HG03469 (cell line): ENCODE measurements at regions not wholly inside any gene's neighbourhood (a gene's known extent, or its start where the extent isn't known, plus 50 kb on each side); places are given as distances from the start of the nearest gene placed in this dataset.

ENCODE experiments used
- ATAC-seq: cut with Tn5 transposase; IDR thresholded peaks from one replicate; pipeline ENCODE4 v1.9.1; 2021; ENCODE audit warnings: mild to moderate bottlenecking, moderate library complexity, moderate number of reproducible peaks; ENCODE audit not compliant: unreplicated experiment

- no peak for ATAC-seq
These were observed 438.2 kb upstream of the PCDH7 start for GRCh38 chr4:30281986-30282385.

- no peak for ATAC-seq
These were observed 436.8 kb upstream of the PCDH7 start for GRCh38 chr4:30283336-30283735.

DNA sequence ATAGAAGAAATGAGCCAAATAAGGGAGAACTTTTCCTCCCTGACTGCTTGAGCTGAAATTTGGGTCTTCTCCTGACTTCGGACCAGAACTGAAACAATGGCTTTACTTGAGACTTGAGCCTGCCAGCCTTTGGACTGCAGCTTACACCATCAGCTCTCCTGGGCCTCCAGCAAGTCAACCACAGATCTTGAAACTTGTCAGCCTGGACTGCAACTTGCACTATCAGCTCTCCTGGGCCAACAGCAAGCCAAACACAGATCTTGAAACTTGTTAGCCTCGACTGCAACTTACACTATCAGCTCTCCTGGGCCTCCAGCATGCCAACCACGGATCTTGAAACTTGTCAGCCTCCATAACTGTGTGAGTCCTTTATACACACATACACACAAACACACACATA lies 425.9 kb upstream of the PCDH7 start:
- ATAC-seq: no peak

- no peak for ATAC-seq
These were observed 424.5 kb upstream of the PCDH7 start for GRCh38 chr4:30295652-30296051.

DNA sequence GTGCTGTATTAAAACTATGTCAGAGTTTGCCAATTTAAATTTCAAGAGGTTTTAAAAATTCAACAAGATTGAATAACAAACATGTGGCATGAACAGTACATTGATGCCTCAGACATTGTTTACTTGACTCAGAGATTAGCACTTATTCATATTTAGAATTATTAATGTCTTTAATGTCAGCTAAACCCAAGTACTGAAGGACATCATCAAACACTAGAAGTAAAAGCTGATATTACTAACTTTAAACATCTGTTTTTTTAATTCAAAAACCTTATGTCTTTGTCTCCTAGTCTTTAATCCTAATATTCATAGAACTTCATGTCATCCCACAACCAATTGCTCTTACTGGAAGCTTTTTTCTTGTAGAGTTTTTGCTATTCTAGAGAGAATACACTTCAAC lies 406.2 kb upstream of the PCDH7 start:
- ATAC-seq: no peak

DNA sequence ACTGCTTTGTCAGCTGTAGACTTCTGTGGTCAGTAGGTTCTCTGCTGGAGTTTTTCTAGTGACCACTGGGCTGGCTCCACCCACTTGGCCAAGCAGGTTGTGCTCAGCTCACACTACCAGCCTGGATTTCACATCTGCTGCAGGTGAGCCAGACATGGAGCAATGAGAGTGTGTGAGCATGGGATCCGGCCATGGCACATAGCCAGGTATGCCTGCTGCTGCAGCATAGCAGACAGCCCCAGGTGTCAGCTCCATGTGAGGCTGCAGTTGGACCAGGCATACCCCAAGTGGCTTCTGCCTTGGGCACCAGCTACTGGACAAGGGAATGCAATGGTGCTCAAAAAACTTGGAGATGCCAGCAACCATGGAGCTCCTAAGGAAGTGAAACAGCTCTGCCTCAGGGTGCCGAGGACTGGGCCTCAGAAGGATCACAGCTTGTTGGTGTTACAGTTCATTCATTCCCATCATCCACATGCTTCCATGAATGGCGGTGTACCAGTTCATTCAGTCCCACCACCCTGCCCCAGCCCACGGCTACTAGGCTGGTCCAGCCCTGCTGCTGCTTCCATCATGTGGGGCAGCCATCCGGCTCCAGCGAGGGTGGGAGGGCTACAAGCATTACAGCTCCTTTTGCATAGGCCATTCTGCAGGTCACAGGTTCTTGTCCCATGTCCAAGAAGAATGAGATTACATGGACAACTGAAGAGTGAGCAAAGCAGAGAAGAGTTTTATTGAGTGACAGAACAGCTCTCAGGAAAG lies 389.1 kb upstream of the PCDH7 start:
- no peak for ATAC-seq

DNA sequence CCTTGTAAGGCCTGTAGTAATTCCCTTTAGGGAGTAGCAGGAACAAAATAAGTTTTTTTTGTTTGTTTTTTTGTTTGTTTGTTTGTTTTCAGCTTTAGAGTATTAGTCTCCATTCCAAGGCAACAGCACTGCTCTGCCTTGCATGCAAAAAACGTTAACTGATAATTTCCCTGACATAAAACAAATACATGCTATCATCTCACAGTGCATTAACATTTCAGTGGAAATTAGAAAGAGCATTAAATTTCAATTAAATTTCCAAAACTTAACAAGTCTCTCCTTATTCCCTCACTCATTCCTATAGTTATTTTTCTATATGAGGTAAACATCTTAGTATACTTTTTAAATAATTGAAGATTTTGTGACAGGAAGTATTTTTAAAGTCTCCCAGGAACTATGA lies 378.4 kb upstream of the PCDH7 start:
- ATAC-seq: no peak

GRCh38 chr4:30350288-30350687 lies 369.9 kb upstream of the PCDH7 start:
- ATAC-seq: no peak

DNA sequence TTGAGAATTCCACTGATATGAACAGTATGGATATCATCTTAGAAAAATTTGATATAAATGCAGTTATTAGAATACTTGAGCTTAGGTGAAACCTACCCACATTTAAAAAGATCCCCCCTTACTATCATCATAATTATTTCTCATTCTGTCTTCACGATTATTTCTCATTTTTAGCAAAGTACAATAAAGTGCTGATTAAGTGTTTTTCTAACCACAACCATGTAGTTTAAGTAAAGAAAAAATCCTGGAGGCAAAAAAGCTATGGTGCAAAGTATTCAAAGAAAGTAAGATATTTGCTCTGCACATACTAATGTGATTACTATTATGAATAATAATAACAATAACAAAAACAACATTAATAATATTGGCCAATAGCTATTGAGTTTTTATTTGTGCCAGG lies 365.6 kb upstream of the PCDH7 start:
- no peak for ATAC-seq

- no peak for ATAC-seq
These were observed 357.7 kb upstream of the PCDH7 start for GRCh38 chr4:30362436-30362835.

DNA sequence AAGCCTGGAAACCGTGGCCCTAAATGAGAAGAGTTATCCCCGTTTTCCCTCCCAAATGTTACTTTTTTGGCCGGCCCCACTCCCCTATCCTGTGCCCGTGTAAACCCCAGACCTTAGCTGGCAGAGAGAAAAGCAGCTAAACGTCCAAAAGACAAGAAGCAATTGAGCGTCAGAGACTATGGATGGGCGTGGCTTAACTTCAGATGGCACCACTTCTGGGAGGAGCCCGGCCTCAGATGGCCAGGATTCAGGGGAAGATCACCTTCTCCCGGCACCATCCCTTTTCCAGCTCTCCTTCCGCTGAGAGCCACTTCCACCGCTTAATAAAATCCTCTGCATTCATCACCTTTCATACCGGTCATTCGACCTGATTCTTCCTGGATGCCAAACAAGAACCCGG lies 350.1 kb upstream of the PCDH7 start:
- ATAC-seq: no peak

GRCh38 chr4:30380404-30380998 lies 339.7 kb upstream of the PCDH7 start:
- ATAC-seq: peak; percentile 82

DNA sequence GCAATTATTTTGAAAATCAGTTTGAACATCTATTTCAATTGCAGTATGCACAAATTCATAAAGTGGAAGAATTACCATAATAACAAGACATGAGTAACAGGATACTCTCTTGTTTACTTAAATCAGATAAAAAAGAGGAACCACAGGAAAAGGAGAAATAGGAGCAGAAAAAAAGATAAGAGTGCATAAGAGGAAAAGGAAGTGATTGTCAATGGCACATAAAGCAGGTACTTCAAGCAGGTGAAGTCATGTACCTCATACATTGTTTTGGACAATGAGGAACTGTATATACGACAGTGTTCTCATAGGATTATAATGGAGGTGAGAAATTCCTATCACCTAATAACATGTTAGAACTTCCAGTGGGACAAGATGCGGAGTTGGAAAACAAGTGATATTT lies 334.5 kb upstream of the PCDH7 start:
- ATAC-seq: no peak

DNA sequence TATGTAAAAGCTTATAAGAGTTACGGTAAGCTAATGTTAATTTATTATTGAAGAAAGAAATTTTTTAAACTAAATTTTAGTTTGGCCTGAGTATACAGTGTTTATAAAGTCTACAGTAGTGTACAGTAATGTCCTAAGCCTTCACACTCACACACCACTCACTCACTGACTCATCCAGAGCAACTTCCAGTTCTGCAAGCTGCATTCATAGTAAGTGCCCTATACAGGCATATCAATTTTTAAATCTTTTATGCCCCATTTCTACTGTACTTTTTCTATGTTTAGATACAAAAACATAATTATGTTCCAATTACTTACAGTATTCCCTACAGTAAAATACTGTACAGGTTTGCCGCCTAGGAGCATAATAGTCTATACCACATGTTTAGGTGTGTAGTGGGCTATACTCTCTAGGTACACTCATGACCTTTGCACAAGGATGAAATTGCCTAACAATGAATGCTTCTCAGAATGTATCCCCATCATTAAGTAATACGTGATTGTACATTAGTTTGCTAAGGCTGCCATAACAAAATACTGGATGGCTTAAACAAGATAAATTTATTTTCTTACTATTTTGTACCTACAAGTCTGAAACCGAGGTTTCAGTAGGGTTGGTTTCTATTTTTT lies 333.8 kb upstream of the PCDH7 start:
- ATAC-seq: no peak

GRCh38 chr4:30395902-30396301 lies 324.3 kb upstream of the PCDH7 start:
- ATAC-seq: no peak

DNA sequence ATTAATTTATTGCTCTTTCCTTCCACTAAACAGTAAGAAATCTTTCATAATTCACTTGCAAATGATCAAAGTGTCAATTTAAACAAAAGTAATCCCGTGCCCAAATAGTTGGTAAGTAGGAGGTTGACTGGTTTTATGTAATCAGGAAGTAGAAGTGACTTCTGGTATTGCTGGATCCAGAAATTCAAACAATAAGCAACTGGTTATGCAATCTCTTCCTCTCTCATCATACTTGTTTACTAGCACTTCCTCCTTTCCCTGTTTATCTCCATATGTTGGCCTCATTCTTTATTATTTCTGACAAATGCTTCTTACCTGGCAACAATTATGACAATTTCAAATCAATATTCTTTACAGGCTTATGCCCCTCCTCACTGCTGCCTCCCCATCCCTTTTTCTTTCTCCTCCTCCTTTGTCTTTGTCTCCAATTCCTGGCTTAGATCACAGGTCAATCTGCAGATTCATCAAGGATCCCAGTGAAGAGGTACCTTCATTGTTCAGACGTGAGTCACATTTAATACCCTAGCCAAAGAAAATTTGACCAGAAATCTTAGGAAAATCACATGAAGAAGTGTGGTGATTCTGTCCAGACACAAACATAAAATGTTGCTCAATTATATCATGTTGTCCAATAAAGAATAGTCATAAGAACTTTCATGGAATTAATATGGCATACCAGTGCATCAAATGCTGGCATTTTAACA lies 323.2 kb upstream of the PCDH7 start:
- no peak for ATAC-seq

- no peak for ATAC-seq
These were observed 320.7 kb upstream of the PCDH7 start for GRCh38 chr4:30399476-30399875.

GRCh38 chr4:30402276-30402675 lies 317.9 kb upstream of the PCDH7 start:
- ATAC-seq: no peak

DNA sequence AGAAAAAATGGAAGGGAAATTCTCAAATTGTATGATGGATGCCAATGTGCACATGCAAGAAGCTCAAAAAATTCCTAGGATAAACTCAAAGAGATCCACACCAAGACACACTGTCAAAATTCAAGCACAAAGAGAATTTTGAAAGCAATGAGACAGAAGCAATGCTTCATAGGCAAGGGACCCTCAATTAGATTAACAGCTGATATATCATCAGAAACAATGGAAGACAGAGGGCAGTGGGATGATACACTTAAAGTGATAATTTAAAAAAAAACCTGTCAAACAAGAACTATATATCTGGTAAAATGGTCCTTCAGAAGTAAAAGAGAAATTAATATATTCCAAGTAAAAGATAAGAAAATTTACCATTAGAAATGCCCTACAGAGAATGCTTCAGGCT lies 306.3 kb upstream of the PCDH7 start:
- ATAC-seq: no peak

- ATAC-seq: no peak
These were observed 303.6 kb upstream of the PCDH7 start for GRCh38 chr4:30416547-30416946.

DNA sequence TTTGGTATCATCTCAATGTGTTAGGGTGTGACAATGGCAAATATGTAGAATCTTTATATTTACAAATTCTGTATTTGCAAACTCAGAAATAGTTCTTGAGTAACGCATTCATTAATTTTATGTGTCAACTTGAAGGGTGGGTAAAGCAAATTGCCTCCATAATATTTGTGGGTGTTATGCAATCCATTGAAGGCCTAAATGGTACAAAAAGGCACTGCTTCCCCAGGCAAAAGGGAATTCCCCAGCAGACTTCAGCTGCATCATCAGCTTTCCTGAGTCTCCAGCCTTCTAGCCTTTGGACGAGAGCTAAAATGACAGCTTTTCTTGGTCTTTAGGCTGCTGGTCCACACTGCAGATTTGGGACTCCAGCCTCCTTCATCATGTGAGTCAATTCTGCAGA lies 292.2 kb upstream of the PCDH7 start:
- ATAC-seq: no peak
